Activated CD8-positive, alpha-beta T cell treated with anti-CD3 and anti-CD28 coated beads for 36 hours (primary cell): ENCODE measurements at regions not wholly inside any gene's neighbourhood (a gene's known extent, or its start where the extent isn't known, plus 50 kb on each side); places are given as distances from the start of the nearest gene placed in this dataset.

Experiments
- ATAC-seq: fragments of 200-7000 bp; cut with Tn5 transposase; one replicate; pipeline ENCODE4 v1.10.0; 2021; ENCODE audit warnings: mild to moderate bottlenecking, moderate library complexity
- CTCF ChIA-PET: fragments of 350-600 bp; sonication (Branson Sonifier 250); formaldehyde crosslinking; loops from one replicate; lab custom pipeline; 2021; ENCODE audit warnings: antibody characterized with exemption; lab: Charles Lee
- POLR2A ChIA-PET: fragments of 350-600 bp; sonication (Branson Sonifier 250); formaldehyde crosslinking; loops from one replicate; lab custom pipeline; 2021; ENCODE audit warnings: antibody characterized with exemption; lab: Charles Lee
- DNase-seq: peaks from one replicate; pipeline ENCODE4 v3.0.0-alpha.2; 2020
- H3K27ac Mint-ChIP-seq: one replicate; pipeline ENCODE4 v1.8.0; 2021; ENCODE audit warnings: mild to moderate bottlenecking, mixed read lengths
- H3K27me3 Mint-ChIP-seq: one replicate; pipeline ENCODE4 v1.8.0; 2021; ENCODE audit warnings: mixed read lengths
- H3K36me3 Mint-ChIP-seq: one replicate; pipeline ENCODE4 v1.8.0; 2021; ENCODE audit warnings: low read depth, mixed read lengths
- H3K4me1 Mint-ChIP-seq: one replicate; pipeline ENCODE4 v1.8.0; 2021; ENCODE audit warnings: low read depth, mixed read lengths
- H3K4me3 Mint-ChIP-seq: one replicate; pipeline ENCODE4 v1.8.0; 2021; ENCODE audit warnings: mild to moderate bottlenecking, moderate library complexity, mixed read lengths
- H3K9me3 Mint-ChIP-seq: one replicate; pipeline ENCODE4 v1.8.0; 2021; ENCODE audit warnings: mixed read lengths
- intact Hi-C: fragments of 100-400 bp; cut with micrococcal nuclease; formaldehyde crosslinking; loops from one replicate; pipeline ENCODE4 v1.10.0; 2022
- TF ChIP-seq, protein P1 (sequence below): fragments of 200-600 bp; IDR thresholded peaks from one replicate; pipeline ENCODE4 v1.8.0; 2022; ENCODE audit warnings: antibody characterized with exemption, mild to moderate bottlenecking

DNA sequence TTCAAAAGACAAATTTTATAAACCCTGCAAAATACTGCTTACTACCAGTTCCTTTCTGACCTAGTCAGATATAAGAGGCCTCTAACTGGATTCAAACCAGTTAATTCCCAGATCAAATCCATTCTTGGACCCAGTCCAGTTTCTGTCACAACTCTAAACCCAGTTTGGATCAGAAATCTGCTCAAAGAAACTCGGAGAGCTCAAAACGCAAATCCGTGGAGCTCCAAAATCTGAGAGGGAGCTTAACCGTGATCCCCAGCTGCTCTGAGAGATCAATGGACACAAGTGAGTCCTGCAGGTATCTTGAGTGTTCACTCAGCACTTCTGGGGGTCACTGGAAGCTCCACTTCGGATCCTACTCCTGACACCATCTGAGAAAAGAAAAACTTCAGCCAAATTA, 348.1 kb upstream of the PTGER4 start:
- Mint-ChIP-seq H3K4me3 (no peak overlapping the region), H3K27me3 (no peaks in the 10 kb centered on the region), H3K9me3 (no peaks in the 10 kb centered on the region), H3K27ac (no peak overlapping the region), H3K4me1 (peaks cover 10% of the 10 kb centered on the region), H3K36me3 (no peaks in the 10 kb centered on the region)
- intact Hi-C loops = loop anchor here (5.0 kb wide), 1 partner anchor 109 kb away; no protein-coding TSS in a partner anchor
- DNase-seq (no peak), ATAC-seq (no peak)
- TF ChIP-seq, protein P1, sequence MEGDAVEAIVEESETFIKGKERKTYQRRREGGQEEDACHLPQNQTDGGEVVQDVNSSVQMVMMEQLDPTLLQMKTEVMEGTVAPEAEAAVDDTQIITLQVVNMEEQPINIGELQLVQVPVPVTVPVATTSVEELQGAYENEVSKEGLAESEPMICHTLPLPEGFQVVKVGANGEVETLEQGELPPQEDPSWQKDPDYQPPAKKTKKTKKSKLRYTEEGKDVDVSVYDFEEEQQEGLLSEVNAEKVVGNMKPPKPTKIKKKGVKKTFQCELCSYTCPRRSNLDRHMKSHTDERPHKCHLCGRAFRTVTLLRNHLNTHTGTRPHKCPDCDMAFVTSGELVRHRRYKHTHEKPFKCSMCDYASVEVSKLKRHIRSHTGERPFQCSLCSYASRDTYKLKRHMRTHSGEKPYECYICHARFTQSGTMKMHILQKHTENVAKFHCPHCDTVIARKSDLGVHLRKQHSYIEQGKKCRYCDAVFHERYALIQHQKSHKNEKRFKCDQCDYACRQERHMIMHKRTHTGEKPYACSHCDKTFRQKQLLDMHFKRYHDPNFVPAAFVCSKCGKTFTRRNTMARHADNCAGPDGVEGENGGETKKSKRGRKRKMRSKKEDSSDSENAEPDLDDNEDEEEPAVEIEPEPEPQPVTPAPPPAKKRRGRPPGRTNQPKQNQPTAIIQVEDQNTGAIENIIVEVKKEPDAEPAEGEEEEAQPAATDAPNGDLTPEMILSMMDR = no peak
- ChIA-PET CTCF (no interaction called here), POLR2A (no interaction called here)

DNA sequence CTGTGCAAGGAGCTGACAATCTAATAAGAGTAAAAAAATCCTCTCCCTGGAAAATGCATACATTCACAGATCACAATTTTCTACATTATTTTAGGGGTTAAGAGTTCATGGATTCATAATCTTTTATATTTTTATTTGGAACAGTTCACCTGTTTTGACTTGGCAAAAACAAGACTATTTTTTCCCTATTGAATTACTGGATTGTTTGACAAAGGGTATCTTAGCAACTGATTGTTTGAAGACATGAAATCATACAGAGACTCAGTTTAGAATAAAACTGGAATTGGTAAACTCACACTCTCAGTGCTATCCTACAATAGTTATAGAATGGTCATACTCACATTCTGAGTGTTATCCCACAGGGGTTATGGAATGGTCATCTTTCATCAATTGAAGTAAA, 358.2 kb upstream of the PTGER4 start:
- Mint-ChIP-seq H3K27ac (no peak overlapping the region), H3K36me3 (no peaks in the 10 kb centered on the region), H3K4me1 (peaks cover 7% of the 10 kb centered on the region), H3K27me3 (no peaks in the 10 kb centered on the region), H3K4me3 (no peak overlapping the region), H3K9me3 (peaks cover 2% of the 10 kb centered on the region)
- intact Hi-C loops = no loop called here
- ChIA-PET POLR2A (no interaction called here), CTCF (no interaction called here)
- DNase-seq (no peak), ATAC-seq (no peak)
- TF ChIP-seq, protein P1 = no peak

DNA sequence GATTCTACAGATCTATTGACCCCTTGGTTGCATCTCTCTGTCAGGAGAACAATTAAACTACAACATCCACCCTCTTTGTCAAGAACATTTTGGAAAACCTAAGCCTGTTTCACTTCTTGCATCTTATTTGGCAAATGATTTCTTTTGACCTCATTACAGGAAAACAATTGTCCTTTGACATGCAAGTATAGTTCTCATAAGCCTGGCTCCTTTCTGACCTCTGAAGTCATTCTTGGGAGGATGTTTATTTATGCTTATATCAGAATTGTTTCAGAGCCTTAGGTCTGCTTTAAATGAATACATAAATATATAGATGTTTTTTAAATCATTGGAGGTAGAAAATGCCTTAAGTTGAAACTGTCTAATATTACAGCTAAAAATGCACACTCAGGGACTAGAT, 361.3 kb upstream of the PTGER4 start:
- TF ChIP-seq, protein P1 = no peak
- ATAC-seq (no peak), DNase-seq (no peak)
- Mint-ChIP-seq H3K27me3 (no peaks in the 10 kb centered on the region), H3K36me3 (no peaks in the 10 kb centered on the region), H3K4me3 (no peak overlapping the region), H3K9me3 (peaks cover 2% of the 10 kb centered on the region), H3K27ac (no peak overlapping the region), H3K4me1 (no peaks in the 10 kb centered on the region)
- ChIA-PET POLR2A (no interaction called here), CTCF (interaction anchor here (1.6 to 1.7 kb wide), 2 partner anchors 11 to 15 kb away, joined by 3 to 7 read pairs; no protein-coding TSS in a partner anchor)
- intact Hi-C loops = no loop called here

DNA sequence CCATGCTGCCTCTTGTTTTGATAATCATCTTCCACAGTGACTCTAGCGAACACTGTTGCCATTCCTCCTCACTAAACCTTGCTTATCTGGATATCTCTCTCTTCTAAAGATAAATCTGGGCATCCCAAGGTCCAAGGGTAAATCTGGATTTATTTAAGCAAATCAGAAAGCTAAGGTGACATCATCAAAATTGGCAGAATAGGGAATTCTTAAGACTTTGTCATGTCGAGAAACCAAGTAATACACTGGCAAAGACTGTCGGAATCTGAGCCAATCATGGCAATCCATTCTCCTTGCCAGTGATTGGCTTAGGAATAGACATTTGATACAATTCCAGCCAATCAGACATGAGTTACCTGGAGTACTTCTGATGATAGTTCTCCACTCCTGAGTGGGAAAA, 362.7 kb upstream of the PTGER4 start:
- no peaks in the 10 kb centered on the region for H3K9me3 Mint-ChIP-seq
- no peaks in the 10 kb centered on the region for H3K36me3 Mint-ChIP-seq
- ChIA-PET CTCF (interaction anchor here (1.6 kb wide), 1 partner anchor 9 kb away, joined by 3 read pairs; no protein-coding TSS in a partner anchor), POLR2A (interaction anchor here (1.1 kb wide), 1 partner anchor 14 kb away, joined by 4 read pairs; no protein-coding TSS in a partner anchor)
- intact Hi-C loops = no loop called here
- ATAC-seq (no peak), DNase-seq (no peak)
- no peaks in the 10 kb centered on the region for H3K4me1 Mint-ChIP-seq
- no peak overlapping the region for H3K27ac Mint-ChIP-seq
- no peak overlapping the region for H3K4me3 Mint-ChIP-seq
- TF ChIP-seq, protein P1 = no peak
- H3K27me3 Mint-ChIP-seq = no peaks in the 10 kb centered on the region

DNA sequence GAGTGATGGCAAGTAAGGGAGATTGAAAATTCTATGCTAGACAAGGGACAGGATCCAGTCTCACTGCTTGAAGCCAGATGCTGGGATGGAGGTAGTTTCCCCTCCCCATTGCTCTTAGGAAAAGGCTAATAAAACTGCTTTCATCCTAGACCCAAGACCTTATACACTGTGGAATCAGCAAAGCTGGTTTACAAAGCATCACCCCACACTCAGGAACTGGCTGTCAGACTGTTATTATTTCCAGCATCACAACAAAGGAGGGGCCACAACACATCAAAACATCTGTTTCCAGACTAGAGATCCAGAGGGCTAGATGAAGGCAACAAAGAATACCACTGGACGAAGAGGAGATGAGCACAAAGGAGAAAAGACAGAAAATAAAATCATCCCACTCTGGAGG, 364.6 kb upstream of the PTGER4 start:
- Mint-ChIP-seq H3K4me1 (no peaks in the 10 kb centered on the region), H3K9me3 (no peaks in the 10 kb centered on the region), H3K4me3 (no peak overlapping the region), H3K27ac (no peak overlapping the region), H3K27me3 (no peaks in the 10 kb centered on the region), H3K36me3 (no peaks in the 10 kb centered on the region)
- TF ChIP-seq, protein P1 = no peak
- intact Hi-C loops = no loop called here
- ChIA-PET CTCF (no interaction called here), POLR2A (no interaction called here)
- ATAC-seq (no peak), DNase-seq (no peak)
